Panc1 (cell line): ENCODE measurements at regions not wholly inside any gene's neighbourhood (a gene's known extent, or its start where the extent isn't known, plus 50 kb on each side); places are given as distances from the start of the nearest gene placed in this dataset.

Experiments used
- POLR2AphosphoS5 ChIP-seq: IDR thresholded peaks from 2 replicates; pipeline ENCODE4 v1.6.1; 2012; ENCODE audit warnings: mild to moderate bottlenecking, low read depth, low read length, moderate library complexity
- SIN3A ChIP-seq: IDR thresholded peaks from 2 replicates; pipeline ENCODE4 v1.6.1; 2012; ENCODE audit warnings: low read depth, mild to moderate bottlenecking, low read length, moderate library complexity, borderline replicate concordance; ENCODE audit not compliant: insufficient read depth
- TCF7L2 ChIP-seq: IDR thresholded peaks from 2 replicates; pipeline ENCODE4 v1.6.1; 2011; ENCODE audit warnings: mild to moderate bottlenecking, low read depth, low read length, inconsistent platforms
- TF ChIP-seq, protein P1 (sequence below): fragments of 450-650 bp; IDR thresholded peaks from 2 replicates; pipeline ENCODE4 v1.5.1; 2017; ENCODE audit warnings: mild to moderate bottlenecking

GRCh38 chr3:67715971-67716370 is 61.6 kb upstream of the SUCLG2 start:
- TF ChIP-seq, protein P1, sequence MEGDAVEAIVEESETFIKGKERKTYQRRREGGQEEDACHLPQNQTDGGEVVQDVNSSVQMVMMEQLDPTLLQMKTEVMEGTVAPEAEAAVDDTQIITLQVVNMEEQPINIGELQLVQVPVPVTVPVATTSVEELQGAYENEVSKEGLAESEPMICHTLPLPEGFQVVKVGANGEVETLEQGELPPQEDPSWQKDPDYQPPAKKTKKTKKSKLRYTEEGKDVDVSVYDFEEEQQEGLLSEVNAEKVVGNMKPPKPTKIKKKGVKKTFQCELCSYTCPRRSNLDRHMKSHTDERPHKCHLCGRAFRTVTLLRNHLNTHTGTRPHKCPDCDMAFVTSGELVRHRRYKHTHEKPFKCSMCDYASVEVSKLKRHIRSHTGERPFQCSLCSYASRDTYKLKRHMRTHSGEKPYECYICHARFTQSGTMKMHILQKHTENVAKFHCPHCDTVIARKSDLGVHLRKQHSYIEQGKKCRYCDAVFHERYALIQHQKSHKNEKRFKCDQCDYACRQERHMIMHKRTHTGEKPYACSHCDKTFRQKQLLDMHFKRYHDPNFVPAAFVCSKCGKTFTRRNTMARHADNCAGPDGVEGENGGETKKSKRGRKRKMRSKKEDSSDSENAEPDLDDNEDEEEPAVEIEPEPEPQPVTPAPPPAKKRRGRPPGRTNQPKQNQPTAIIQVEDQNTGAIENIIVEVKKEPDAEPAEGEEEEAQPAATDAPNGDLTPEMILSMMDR: no peak
- TF ChIP-seq SIN3A (no peak), TCF7L2 (no peak), POLR2AphosphoS5 (no peak)
